Ovary (tissue), 7 donors: ENCODE measurements at regions not wholly inside any gene's neighbourhood (a gene's known extent, or its start where the extent isn't known, plus 50 kb on each side); places are given as distances from the start of the nearest gene placed in this dataset.

Experiments used
- DNase-seq, 5 donors: peaks; one replicate each; pipeline ENCODE4 v3.0.0-alpha.2; 2019 to 2020
- H3K27ac ChIP-seq, 2 donors: fragments of 200-600 bp; one replicate each; pipeline versions ENCODE4 v1.5.1 to v1.8.0; 2019 to 2022
- H3K27me3 ChIP-seq: fragments of 200-600 bp; one replicate; pipeline ENCODE4 v1.8.0; 2022
- H3K36me3 ChIP-seq: fragments of 200-600 bp; sonication (generic); one replicate; pipeline ENCODE4 v1.5.1; 2019
- H3K4me1 ChIP-seq: one replicate; pipeline ENCODE4 v1.8.1; 2013; ENCODE audit warnings: mild to moderate bottlenecking, moderate library complexity; ENCODE audit not compliant: insufficient read depth
- H3K4me3 ChIP-seq: fragments of 200-600 bp; sonication (generic); one replicate; pipeline ENCODE4 v1.5.1; 2017
- H3K9me3 ChIP-seq, 2 donors: fragments of 200-600 bp in 1 of 2; sonication (generic) in 1 of 2; one replicate each; pipeline versions ENCODE4 v1.5.1 to v1.8.1; 2013 to 2019; ENCODE audit warnings: mild to moderate bottlenecking in 1 of 2, moderate library complexity in 1 of 2
- EP300 ChIP-seq: sonication (generic); formaldehyde crosslinking; IDR thresholded peaks from one replicate; pipeline ENCODE4 v1.6.1; 2017; ENCODE audit warnings: antibody characterized with exemption
- POLR2A ChIP-seq: fragments of 450-650 bp; IDR thresholded peaks from one replicate; pipeline ENCODE4 v1.6.1; 2017; ENCODE audit warnings: antibody characterized with exemption, mild to moderate bottlenecking, moderate library complexity
- WGBS, 3 donors: extraction: QIAGEN DNeasy Blood & Tissue Kit in 1 of 3; methylation state at CpG; one replicate each; pipeline versions ENCODE4 v1.1.5 to v1.1.7; 2013 to 2017; 5-methylcytosine and 5-hydroxymethylcytosine counted together
- intact Hi-C, 4 donors: fragments of 100-400 bp; cut with DNase I; formaldehyde crosslinking; loops; one replicate each; pipeline versions ENCODE4 v1.11.0 to v1.15.1; 2022 to 2023
- TF ChIP-seq, protein P1 (sequence below), 3 donors: fragments of 450-650 bp in 2 of 3; fragments of 200-600 bp in 1 of 3; IDR thresholded peaks; one replicate each; pipeline versions ENCODE4 v1.5.1 to v1.8.0; 2016 to 2022; ENCODE audit warnings: antibody characterized with exemption in 3 of 3, mild to moderate bottlenecking in 1 of 3
- donor health status: DM: no; HTN: no; CAD: no; lungs with moderate emphysema.
- donor health status: DM: no; HTN: no; CAD: no.
- donor health status: Bipolar disorder and iron deficiency.
- donor health status: DM: no; HTN: no; CAD: no.
- donor health status: DM: yes; HTN: yes; CAD: no.

DNA sequence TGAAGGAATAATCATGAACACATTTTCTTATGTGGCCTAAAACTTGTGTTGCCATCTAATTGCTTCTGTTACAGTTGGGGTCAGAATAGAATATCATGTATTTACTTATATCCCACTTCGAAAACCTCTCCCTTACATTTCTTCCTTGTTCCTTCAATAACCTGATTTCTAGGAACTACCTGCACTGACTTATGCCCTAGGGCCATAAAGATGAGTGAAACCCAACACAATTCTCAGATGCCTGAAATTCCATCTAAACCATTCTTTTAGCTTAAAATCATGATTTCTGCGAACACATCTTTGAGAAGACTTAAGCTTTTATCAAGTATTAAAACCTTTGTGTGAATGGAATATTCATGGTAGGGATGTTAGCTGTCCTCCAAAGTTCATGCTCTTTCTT lies 142.7 kb downstream of the SNAPC1 start:
- Histone ChIP-seq H3K4me3 (no peak overlapping the region), H3K36me3 (no peaks in the 10 kb centered on the region), H3K4me1 (no peaks in the 10 kb centered on the region), H3K9me3 (no peaks in the 10 kb centered on the region), H3K27ac (no peak overlapping the region), H3K27me3 (no peaks in the 10 kb centered on the region)
- WGBS, 3 donors: 35 to 89% (median 68%) methylated on average over 2 of the region's 2 CpGs
- DNase-seq: no peak
- intact Hi-C loops: no loop called here
- no peak for TF ChIP-seq EP300
- TF ChIP-seq, protein P1, sequence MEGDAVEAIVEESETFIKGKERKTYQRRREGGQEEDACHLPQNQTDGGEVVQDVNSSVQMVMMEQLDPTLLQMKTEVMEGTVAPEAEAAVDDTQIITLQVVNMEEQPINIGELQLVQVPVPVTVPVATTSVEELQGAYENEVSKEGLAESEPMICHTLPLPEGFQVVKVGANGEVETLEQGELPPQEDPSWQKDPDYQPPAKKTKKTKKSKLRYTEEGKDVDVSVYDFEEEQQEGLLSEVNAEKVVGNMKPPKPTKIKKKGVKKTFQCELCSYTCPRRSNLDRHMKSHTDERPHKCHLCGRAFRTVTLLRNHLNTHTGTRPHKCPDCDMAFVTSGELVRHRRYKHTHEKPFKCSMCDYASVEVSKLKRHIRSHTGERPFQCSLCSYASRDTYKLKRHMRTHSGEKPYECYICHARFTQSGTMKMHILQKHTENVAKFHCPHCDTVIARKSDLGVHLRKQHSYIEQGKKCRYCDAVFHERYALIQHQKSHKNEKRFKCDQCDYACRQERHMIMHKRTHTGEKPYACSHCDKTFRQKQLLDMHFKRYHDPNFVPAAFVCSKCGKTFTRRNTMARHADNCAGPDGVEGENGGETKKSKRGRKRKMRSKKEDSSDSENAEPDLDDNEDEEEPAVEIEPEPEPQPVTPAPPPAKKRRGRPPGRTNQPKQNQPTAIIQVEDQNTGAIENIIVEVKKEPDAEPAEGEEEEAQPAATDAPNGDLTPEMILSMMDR (IDR thresholded peaks at IDR 0.05): no peak
- TF ChIP-seq POLR2A: no peak

DNA sequence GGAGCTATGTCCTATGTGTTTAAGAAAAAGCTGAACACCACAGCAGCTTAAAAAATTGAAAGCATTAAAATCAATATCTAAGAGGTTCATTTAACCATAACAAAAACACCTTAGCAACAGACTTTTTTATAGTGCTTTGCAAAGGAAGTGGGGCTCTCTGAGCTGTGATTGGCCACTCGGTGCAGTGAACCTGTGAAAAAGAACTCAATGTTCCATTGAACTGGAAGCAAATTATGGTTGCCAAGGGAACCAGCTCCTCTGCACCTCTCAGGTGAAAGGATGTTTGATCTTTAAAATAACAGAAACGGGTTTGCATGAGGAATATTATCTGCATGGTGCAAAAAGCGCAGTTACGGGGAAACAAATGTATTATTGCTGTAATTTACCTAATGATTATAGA lies 149.4 kb downstream of the SNAPC1 start:
- TF ChIP-seq EP300: no peak
- 41 to 69% (median 43%) methylated on average over 4 of the region's 4 CpGs for WGBS, 3 donors
- H3K9me3 ChIP-seq: no peaks in the 10 kb centered on the region
- no peaks in the 10 kb centered on the region for H3K36me3 ChIP-seq
- H3K27ac ChIP-seq: no peak overlapping the region
- intact Hi-C loops: no loop called here
- no peaks in the 10 kb centered on the region for H3K4me1 ChIP-seq
- H3K27me3 ChIP-seq: no peaks in the 10 kb centered on the region
- no peak overlapping the region for H3K4me3 ChIP-seq
- DNase-seq: no peak

DNA sequence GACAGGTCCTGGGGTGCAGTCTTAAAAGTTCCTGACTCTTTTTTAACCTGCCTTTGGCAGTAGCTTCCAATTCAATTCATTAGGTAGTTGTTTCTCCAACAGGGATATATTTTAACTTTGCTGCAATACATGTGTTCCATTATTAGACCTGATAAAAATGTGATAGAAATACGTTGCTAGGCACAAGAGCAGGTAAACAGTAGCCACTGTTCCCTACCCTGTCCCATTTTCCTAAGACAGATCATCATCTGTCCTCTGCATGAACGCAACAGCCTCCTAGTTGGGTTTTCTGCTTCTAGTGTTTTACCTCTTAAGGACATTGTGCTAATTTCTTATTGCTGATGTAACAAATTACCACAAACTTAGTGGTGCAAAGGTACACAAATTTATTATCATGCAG lies 156.8 kb downstream of the SNAPC1 start:
- no peak overlapping the region for H3K4me3 ChIP-seq
- H3K9me3 ChIP-seq: no peaks in the 10 kb centered on the region
- no peaks in the 10 kb centered on the region for H3K36me3 ChIP-seq
- 51 to 68% (median 63%) methylated on average over 2 of the region's 2 CpGs for WGBS, 3 donors
- H3K27ac ChIP-seq: no peak overlapping the region
- H3K27me3 ChIP-seq: no peaks in the 10 kb centered on the region
- intact Hi-C loops: no loop called here
- H3K4me1 ChIP-seq: no peaks in the 10 kb centered on the region
- no peak for DNase-seq
- TF ChIP-seq EP300: no peak
- TF ChIP-seq POLR2A: no peak
- TF ChIP-seq, protein P1 (IDR thresholded peaks at IDR 0.05): no peak

DNA sequence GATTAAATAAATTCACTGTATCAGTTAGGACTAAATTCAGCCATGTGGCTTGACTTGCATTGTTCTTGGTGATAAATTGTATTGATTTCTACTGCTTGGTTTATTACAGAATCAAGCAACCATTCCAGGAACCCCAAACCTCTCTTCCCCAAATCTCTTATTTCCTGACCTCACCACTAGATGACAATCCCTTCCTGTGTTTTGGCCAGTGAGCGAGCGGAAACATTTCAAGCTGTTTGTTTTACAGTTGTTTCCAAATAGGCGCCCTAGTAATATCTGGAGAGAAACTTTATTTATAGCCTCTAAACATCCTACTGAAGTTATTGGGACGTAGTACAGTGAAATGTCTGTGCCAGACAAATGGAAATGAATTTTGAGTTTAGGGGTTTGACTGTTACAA lies 161.1 kb downstream of the SNAPC1 start:
- Histone ChIP-seq H3K4me3 (no peak overlapping the region), H3K9me3 (no peaks in the 10 kb centered on the region), H3K27me3 (no peaks in the 10 kb centered on the region), H3K36me3 (no peaks in the 10 kb centered on the region), H3K4me1 (no peaks in the 10 kb centered on the region), H3K27ac (no peak overlapping the region)
- intact Hi-C loops: no loop called here
- TF ChIP-seq POLR2A: no peak
- TF ChIP-seq, protein P1 (IDR thresholded peaks at IDR 0.05): no peak
- no peak for TF ChIP-seq EP300
- DNase-seq: no peak
- WGBS, 3 donors: 22 to 38% (median 27%) methylated on average over 4 of the region's 4 CpGs

DNA sequence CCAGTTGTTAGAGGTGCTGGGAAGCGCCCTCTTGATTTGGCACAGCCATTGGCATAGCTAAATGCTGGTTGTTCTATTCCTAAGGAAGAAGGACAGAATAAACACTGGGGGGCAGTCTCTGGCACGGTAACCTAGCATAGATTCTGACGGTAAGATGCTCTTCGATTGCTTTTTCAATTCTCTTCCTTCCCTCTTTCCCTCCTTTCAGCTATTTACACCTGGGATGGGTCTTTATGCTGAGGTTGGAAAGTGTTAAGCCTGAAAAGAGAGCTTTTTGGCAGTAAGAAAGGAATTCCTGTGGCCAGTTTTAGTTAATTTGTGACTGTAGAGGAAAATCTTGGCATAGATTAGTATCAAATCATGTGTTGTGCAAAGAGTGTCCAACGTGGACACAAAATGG lies 162.8 kb downstream of the SNAPC1 start:
- WGBS, 3 donors: 38 to 43% (median 41%) methylated on average over 5 of the region's 5 CpGs
- intact Hi-C loops: no loop called here
- Histone ChIP-seq H3K36me3 (no peaks in the 10 kb centered on the region), H3K27me3 (no peaks in the 10 kb centered on the region), H3K4me1 (no peaks in the 10 kb centered on the region), H3K27ac (no peak overlapping the region), H3K4me3 (no peak overlapping the region), H3K9me3 (no peaks in the 10 kb centered on the region)
- DNase-seq: no peak
- TF ChIP-seq EP300: no peak
- TF ChIP-seq POLR2A: no peak
- TF ChIP-seq, protein P1 (IDR thresholded peaks at IDR 0.05): no peak
